BJ (cell line): ENCODE measurements at regions not wholly inside any gene's neighbourhood (a gene's known extent, or its start where the extent isn't known, plus 50 kb on each side); places are given as distances from the start of the nearest gene placed in this dataset.

Experiments
- CTCF ChIA-PET: fragments of 350-600 bp; formaldehyde crosslinking; extraction: SDS; loops from one replicate; lab custom pipeline; 2021; ENCODE audit warnings: antibody characterized with exemption, inconsistent platforms; lab: Yijun Ruan, JAX
- POLR2A ChIA-PET: fragments of 300-600 bp; sonication (Branson Sonifier 250); formaldehyde crosslinking; extraction: SDS; loops from one replicate; lab custom pipeline; 2021; ENCODE audit warnings: antibody characterized with exemption; lab: Charles Lee
- DNase-seq: peaks from one replicate; pipeline ENCODE4 v3.0.0-alpha.2; 2011; ENCODE audit warnings: low read depth
- H3K27me3 ChIP-seq: 2 replicates; pipeline ENCODE4 v1.6.0; 2011; ENCODE audit warnings: low read length; ENCODE audit not compliant: control insufficient read depth, insufficient read depth
- H3K36me3 ChIP-seq: 2 replicates; pipeline ENCODE4 v1.5.1; 2011; ENCODE audit warnings: low read length; ENCODE audit not compliant: control insufficient read depth, insufficient read depth
- H3K4me3 ChIP-seq: 2 replicates; pipeline ENCODE4 v1.5.1; 2011; ENCODE audit warnings: low read depth, mild to moderate bottlenecking, control low read depth, low read length
- TF ChIP-seq, protein P1 (sequence below): IDR thresholded peaks from 2 replicates; pipeline ENCODE4 v1.5.1; 2011; ENCODE audit warnings: low read depth, mild to moderate bottlenecking, control low read depth, inconsistent platforms, low read length, moderate library complexity; ENCODE audit not compliant: insufficient read depth

DNA sequence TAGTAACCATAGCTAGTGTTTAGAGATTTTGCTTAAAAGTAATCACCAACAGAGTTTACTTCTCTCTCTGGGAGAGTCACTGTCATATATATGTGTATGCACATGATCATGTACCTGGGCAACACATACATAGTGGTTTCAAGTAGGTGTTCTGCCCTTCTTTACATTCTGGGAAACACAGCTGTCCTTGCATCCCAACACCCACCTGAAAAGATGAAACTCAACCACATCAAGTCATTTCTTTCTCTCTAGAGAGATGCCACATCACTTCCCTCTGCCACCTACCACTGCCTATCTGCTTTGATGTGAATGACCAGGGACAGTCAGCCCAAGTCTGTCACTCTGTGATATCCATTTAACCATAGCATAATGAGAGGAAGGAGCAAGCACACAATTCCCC is 155.8 kb upstream of the GADL1 start:
- Histone ChIP-seq H3K36me3 (no peaks in the 10 kb centered on the region), H3K4me3 (no peak overlapping the region), H3K27me3 (no peaks in the 10 kb centered on the region)
- TF ChIP-seq, protein P1, sequence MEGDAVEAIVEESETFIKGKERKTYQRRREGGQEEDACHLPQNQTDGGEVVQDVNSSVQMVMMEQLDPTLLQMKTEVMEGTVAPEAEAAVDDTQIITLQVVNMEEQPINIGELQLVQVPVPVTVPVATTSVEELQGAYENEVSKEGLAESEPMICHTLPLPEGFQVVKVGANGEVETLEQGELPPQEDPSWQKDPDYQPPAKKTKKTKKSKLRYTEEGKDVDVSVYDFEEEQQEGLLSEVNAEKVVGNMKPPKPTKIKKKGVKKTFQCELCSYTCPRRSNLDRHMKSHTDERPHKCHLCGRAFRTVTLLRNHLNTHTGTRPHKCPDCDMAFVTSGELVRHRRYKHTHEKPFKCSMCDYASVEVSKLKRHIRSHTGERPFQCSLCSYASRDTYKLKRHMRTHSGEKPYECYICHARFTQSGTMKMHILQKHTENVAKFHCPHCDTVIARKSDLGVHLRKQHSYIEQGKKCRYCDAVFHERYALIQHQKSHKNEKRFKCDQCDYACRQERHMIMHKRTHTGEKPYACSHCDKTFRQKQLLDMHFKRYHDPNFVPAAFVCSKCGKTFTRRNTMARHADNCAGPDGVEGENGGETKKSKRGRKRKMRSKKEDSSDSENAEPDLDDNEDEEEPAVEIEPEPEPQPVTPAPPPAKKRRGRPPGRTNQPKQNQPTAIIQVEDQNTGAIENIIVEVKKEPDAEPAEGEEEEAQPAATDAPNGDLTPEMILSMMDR, result no peak
- CTCF ChIA-PET, result interaction anchor here (0.9 kb wide), 1 partner anchor 11 kb away, joined by 3 read pairs; no protein-coding TSS in a partner anchor
- POLR2A ChIA-PET, result no interaction called here
- no peak for DNase-seq

DNA sequence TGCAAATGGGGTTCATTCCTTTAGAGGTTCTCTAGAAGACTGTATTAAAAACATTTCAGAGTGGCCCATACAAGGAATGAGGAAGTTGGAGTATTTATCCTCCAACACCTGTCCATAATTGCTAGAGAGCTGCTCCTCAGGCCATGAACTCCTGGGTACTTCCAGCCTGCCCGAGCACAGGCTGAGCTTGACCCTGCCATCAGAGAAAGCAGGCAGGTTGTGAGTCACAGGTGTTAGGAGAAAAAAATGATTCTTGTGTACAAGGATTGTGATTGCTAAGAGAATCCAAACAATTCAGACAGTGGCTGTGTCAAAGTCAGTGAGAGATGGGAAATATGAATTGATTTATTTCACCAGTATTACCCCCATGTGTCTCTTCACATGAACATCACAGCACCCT is 156.8 kb upstream of the GADL1 start:
- TF ChIP-seq, protein P1, result no peak
- no peak for DNase-seq
- ChIA-PET POLR2A (no interaction called here), CTCF (no interaction called here)
- no peaks in the 10 kb centered on the region for H3K36me3 ChIP-seq
- H3K4me3 ChIP-seq, result no peak overlapping the region
- no peaks in the 10 kb centered on the region for H3K27me3 ChIP-seq

DNA sequence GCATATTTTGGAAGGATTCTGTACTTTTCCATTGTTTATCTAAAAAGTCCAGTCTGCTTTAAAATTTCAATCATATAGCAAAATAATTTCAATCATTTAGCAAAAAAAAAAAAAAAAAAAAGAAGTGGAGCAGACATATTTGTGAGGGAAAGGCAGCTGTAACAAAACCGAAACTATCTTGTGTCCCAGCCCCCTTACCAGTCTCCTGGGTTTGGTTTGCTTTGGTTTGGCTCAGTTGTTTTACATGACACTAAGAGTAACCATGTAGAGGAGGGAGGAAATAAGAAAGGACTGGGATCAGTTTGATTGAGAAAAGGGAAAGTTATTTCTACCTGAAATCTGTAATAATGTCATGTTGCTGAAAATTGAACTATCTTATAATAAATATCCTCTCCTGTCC is 158.8 kb upstream of the GADL1 start:
- no peaks in the 10 kb centered on the region for H3K36me3 ChIP-seq
- ChIA-PET POLR2A (no interaction called here), CTCF (no interaction called here)
- DNase-seq, result no peak
- TF ChIP-seq, protein P1, result no peak
- H3K4me3 ChIP-seq, result no peak overlapping the region
- H3K27me3 ChIP-seq, result no peaks in the 10 kb centered on the region

DNA sequence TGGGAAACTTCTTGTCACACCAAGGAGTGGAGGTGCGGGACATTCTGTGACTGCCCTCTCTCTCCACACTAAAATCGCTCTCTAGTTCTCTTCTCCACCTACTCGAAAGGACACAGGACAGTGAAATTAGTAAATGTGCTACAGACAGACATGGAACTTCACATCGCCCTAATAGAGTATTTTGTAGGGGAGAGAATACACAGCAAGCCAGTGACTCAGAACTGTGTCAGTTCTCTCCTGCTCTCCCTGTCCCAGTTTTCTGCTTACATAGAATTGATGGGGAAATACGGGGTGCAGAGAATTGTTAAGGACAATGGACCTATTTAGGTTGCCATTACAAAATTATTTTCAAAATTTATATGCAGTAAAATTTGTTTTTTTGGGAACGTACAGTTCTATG is 159.6 kb upstream of the GADL1 start:
- Histone ChIP-seq H3K36me3 (no peaks in the 10 kb centered on the region), H3K4me3 (no peak overlapping the region), H3K27me3 (no peaks in the 10 kb centered on the region)
- TF ChIP-seq, protein P1, result no peak
- ChIA-PET POLR2A (no interaction called here), CTCF (interaction anchor here (1.5 kb wide), 1 partner anchor 12 kb away, joined by 3 read pairs; no protein-coding TSS in a partner anchor)
- DNase-seq, result no peak

DNA sequence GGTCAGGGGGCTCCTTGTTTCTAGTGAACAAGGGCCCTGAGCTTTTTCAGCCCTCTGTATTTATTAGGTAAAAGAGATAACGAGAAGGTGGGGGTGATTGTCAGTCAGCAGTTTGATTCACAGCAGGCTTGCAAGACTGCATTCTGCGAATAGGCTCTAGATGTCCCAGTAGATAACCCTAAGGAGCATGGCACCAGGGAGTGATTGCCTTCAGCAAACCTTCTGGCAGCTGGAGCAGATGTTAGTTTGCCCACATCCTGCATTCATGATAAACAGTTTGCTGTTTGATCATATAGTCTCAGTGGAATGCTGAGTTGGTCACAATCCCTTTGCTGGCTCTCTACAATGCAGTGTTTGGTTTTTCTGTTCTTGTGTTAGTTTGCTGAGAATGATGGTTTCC is 161.3 kb upstream of the GADL1 start:
- TF ChIP-seq, protein P1, result no peak
- CTCF ChIA-PET, result no interaction called here
- POLR2A ChIA-PET, result no interaction called here

More for the DNA sequence above, 161.3 kb upstream of the GADL1 start:
- DNase-seq, result no peak
- Histone ChIP-seq H3K27me3 (no peaks in the 10 kb centered on the region), H3K4me3 (no peak overlapping the region), H3K36me3 (no peaks in the 10 kb centered on the region)
